COR-L47 (cell line): ENCODE measurements at regions not wholly inside any gene's neighbourhood (a gene's known extent, or its start where the extent isn't known, plus 50 kb on each side); places are given as distances from the start of the nearest gene placed in this dataset.
"Not testable (repeated sequence)": the region's sequence is repeated elsewhere in the genome, so short reads cannot be mapped to it uniquely, and the experiment has no call there.

Experiments used
- DNase-seq: peaks from one replicate; lab custom pipeline; 2025; lab: John Stamatoyannopoulos, UW

DNA sequence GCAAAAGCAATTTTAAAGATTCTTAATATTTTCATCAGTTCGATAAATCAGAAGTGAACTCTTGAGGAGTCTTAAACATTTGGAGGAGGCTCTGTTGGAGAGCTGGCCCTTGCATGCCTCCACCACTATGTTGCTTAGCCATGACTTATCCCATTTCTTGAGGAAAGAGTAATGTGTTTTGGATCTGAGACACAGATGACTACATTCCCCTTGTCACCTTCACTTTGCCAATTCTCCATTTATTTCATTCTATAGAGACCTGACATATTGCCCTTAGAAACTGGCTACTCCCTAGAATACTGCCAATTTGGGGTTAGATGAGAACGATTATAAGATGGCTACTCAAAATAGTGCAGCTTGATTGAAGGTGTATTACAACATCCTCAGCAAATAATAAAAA lies 157.4 kb upstream of the TMEM260 start:
- DNase-seq: no peak

- DNase-seq: peak; percentile 85
Measured at GRCh38 chr14:56422703-56423213, 156.8 kb upstream of the TMEM260 start.

- no peak for DNase-seq
Measured at GRCh38 chr14:56423544-56423943, 156.1 kb upstream of the TMEM260 start.

GRCh38 chr14:56431013-56431412 lies 148.6 kb upstream of the TMEM260 start:
- no peak for DNase-seq

- no peak for DNase-seq
Measured at GRCh38 chr14:56449670-56450213, 129.9 kb upstream of the TMEM260 start.

- DNase-seq: no peak
Measured at GRCh38 chr14:56452940-56453339, 126.7 kb upstream of the TMEM260 start.

DNA sequence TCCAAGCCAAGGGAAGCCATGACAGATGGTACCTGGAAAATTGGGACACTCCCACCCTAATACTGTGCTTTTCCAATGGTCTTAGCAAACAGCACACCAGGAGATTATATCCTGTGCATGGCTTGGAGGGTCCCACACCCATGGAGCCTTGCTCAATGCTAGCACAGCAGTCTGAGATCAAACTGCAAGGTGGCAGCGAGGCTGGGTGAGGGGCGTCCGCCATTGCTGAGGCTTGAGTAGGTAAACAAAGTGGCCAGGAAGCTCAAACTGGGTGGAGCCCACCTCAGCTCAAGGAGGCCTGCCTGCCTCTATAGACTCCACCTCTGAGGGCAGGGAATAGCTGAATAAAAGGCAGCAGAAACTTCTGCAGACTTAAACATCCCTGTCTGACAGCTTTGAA lies 124.9 kb upstream of the TMEM260 start:
- not testable (repeated sequence) for DNase-seq

GRCh38 chr14:56460469-56460868 lies 119.1 kb upstream of the TMEM260 start:
- no peak for DNase-seq

GRCh38 chr14:56461276-56462275 lies 118.0 kb upstream of the TMEM260 start:
- DNase-seq: no peak

DNA sequence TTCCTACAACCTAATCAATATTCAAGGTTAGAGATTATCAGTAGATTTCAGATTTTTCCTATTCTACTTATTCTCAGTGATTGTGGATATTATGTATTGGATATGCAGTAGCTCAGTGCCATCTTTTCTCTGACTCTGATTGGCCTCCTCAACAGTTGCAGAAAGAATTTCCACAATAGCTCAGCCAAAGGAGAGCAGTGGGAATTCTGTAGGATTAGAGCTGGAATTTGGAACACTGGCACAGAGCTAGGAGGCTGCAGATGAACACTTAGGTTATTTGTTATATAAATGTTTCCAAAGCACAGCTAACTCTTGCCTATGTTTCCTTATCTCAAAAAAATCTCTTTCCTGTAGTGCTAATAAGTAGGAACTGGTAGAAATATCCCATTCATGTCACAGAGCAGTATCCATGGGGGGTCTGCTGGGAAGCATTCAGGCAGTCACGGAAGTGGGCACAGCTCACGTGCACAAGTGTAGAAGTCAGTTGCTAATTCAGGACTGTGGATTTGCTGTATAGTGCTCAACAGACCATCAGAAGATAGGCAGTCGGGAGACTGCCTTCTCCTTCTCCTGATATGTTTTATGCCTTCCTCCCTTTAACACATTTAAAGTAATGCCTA lies 116.2 kb upstream of the TMEM260 start:
- DNase-seq: no peak

DNA sequence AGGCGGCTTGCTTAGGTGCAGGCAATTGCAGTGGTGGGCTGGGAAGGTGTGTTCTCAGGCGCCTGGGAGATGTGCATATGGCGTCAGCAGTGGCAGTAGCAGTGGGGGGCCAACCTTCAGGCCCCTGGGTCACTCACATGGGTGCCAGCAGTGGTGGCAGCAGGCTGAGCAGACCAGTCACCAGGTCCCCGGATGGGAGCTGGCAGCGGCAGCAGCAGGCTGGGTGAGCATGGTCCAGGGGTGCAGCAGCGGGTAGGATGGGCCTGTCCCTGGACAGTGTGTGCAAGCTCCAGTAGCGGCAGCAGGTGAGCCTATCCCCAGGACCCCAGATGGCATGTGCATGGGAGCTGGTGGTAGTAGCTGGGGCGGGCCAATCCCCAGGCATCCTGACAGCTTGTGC lies 108.5 kb upstream of the TMEM260 start:
- no peak for DNase-seq

DNA sequence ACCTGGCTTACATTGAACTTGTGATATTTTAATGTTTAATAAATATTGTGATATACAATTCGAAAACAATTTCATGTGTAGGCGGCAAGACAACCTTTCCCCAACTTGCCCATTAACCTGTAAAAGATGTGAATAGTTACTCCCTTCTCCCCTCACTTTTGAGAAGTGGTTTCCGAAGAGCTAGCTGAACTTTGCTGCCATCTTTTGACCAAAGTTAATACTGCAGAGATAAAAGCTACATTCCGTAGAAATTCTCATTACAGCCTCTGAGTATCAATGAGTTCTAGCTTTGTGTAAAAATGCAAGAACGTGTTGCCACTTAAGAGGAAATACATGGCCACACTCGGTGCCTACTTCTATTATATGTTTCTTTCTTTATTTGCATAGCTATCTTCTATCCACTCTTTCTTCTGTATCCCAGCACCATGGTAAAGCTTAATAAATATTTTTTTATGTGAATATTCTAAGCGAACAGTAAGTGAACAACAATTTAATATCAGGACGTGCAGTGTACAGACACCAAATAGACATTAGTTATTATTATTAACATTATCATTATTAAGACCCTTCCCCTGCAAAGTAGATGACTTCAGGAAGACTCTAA lies 105.1 kb upstream of the TMEM260 start:
- peak; percentile 25 for DNase-seq

DNA sequence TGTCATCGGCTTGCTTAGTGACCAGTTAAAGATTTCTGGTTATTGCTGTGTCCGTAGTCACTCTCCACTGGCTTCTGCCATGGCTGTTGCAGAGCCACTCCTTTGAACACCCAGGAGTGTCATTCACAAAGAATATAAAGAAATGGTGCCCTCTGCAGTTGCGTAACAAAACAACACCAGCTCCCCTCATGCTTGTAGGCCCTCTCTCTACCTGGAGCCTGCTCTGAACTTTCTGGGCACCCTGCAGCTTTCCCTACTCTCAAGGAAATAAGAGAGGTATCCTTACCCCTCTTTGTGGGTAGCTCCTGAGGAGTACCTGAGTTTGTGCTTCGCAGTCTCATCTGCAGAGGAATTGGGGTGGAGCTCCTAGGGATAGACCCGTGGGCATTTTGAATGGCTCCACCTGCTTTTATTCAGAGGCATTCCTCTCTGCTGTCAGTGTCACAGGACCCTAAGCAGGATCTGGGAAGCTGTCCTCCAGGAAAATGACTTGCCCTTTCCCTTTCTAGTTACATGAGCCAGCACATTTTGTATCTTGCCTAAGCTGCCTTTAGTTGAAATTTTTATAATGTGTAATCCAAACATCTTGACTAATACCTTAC lies 97.2 kb upstream of the TMEM260 start:
- DNase-seq: peak; percentile 22

GRCh38 chr14:56487090-56487667 lies 92.4 kb upstream of the TMEM260 start:
- DNase-seq: peak; percentile 39

- no peak for DNase-seq
Measured at GRCh38 chr14:56487761-56488160, 91.8 kb upstream of the TMEM260 start.

- DNase-seq: no peak
Measured at GRCh38 chr14:56488306-56488705, 91.3 kb upstream of the TMEM260 start.

DNA sequence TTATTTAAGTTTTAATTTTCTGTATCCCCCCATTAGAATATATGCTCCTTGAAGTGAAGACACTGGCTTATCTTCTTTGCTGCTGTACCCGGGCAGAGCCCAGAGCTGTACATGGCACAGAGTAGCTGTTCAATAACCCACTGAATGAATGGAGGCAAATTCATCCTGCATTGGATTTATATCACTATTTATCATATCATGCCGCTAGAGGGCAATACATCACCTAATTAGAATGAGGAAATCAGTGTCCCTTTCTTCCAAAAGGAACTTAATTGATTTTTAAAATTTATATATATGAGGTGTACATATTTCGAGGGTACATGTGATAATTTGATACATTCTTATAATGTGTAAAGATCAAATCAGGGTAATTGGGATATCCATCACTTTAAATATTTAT lies 89.2 kb upstream of the TMEM260 start:
- peak; percentile 61 for DNase-seq

DNA sequence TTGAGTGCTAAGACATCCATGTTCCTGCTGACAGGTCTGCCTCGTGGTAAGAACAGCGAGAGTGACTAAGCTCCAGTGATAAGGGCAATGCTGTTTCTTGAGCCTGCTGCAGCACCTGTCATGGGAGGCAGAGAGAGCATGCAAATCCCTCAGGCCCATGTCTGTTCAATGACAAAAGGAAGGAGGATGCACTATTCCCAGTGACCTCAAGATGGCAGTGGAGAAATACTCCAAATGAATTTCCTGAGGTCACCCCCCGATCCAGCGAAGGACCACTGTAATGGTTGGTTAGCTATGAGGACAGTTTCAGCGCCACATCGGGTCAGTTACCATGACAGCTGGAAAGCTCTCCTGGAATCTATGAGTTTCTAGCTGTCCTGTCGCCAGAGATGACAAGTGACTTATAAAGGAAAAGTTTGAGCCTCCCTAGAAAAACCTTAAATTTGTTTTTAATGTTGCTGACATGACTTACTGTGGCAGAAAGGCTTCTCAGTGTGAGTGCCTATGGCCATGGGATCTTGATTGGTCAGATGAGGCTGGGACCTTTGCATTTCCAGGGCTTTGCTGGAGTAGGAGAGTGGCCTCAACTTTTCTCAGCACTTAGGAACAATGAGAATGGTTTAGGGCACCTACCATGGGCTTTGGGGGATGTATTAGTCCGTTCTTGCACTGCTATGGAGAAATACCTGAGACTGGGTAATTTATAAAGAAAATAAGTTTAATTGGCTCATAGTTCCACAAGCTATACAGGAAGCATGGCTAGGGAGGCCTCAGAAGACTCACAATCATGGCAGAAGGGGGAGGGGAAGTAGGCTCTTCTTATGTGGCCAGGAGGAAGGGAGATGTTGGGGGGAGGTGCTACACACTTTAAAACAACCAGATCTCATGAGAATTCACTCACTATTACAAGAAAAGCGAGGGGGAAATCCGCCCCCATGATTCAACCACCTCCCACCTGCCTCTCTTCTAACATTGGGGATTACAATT lies 88.0 kb upstream of the TMEM260 start:
- DNase-seq: peak; percentile 74

GRCh38 chr14:56494167-56494566 lies 85.4 kb upstream of the TMEM260 start:
- DNase-seq: peak; percentile 10

DNA sequence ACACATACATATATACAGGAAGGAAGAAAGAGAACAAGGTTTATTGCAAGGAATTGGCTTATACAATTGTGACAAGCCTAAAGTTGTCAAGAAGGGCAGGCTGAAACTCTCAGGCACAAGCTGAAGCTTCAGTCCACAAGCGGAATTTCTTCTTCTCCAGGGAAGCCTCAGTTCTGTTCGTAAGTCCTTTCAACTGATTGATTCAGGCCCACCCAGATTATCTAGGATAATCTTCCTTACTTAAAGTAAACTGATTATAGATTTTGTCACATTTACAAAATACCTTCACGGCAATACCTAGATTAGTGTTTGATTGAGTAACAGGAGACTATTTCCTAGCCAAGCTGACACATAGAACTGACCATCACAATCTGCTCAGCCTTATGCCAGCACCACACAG lies 81.5 kb upstream of the TMEM260 start:
- DNase-seq: no peak
